Activated T-helper 1 cell treated with anti-CD3 and anti-CD28 coated beads, Interleukin-12 subunit alpha, Interleukin-12 subunit beta, Interleukin-2, Interleukin-4 antibody, amounts not matched to agents 30 ng/mL and 10 ng/mL and 1 ng/mL, durations not matched to agents 14 hours and 24 hours and 36 hours (primary cell): ENCODE measurements at regions not wholly inside any gene's neighbourhood (a gene's known extent, or its start where the extent isn't known, plus 50 kb on each side); places are given as distances from the start of the nearest gene placed in this dataset.

ENCODE experiments used
- DNase-seq: peaks from one replicate; pipeline ENCODE4 v3.0.0; 2021; ENCODE audit warnings: low spot score
- H3K27ac Mint-ChIP-seq: one replicate; pipeline ENCODE4 v1.8.0; 2021; ENCODE audit warnings: mild to moderate bottlenecking, mixed read lengths
- H3K27me3 Mint-ChIP-seq: one replicate; pipeline ENCODE4 v1.8.0; 2022; ENCODE audit warnings: mild to moderate bottlenecking, moderate library complexity, mixed read lengths; ENCODE audit not compliant: insufficient read depth
- H3K36me3 Mint-ChIP-seq: one replicate; pipeline ENCODE4 v1.8.0; 2021; ENCODE audit warnings: low read depth, mixed read lengths
- H3K4me1 Mint-ChIP-seq: one replicate; pipeline ENCODE4 v1.8.0; 2021; ENCODE audit warnings: low read depth, mixed read lengths
- H3K4me3 Mint-ChIP-seq: one replicate; pipeline ENCODE4 v1.8.0; 2021; ENCODE audit warnings: mild to moderate bottlenecking, moderate library complexity, mixed read lengths
- H3K9me3 Mint-ChIP-seq: one replicate; pipeline ENCODE4 v1.8.0; 2021; ENCODE audit warnings: mixed read lengths
- intact Hi-C: fragments of 100-400 bp; cut with micrococcal nuclease; formaldehyde crosslinking; loops from one replicate; pipeline ENCODE4 v1.15.1; 2024

GRCh38 chr3:124395162-124395561 lies 335.1 kb upstream of the UMPS start:
- DNase-seq = no peak
- Mint-ChIP-seq H3K27me3 (peaks cover 9% of the 10 kb centered on the region), H3K27ac (no peak overlapping the region), H3K4me1 (no peaks in the 10 kb centered on the region), H3K9me3 (no peaks in the 10 kb centered on the region), H3K36me3 (no peaks in the 10 kb centered on the region), H3K4me3 (no peak overlapping the region)
- intact Hi-C loops = no loop called here

- Mint-ChIP-seq H3K27ac (no peak overlapping the region), H3K27me3 (peaks cover 8% of the 10 kb centered on the region), H3K9me3 (no peaks in the 10 kb centered on the region), H3K4me3 (no peak overlapping the region), H3K36me3 (no peaks in the 10 kb centered on the region), H3K4me1 (no peaks in the 10 kb centered on the region)
- DNase-seq = no peak
- intact Hi-C loops = no loop called here
These were observed 334.5 kb upstream of the UMPS start for GRCh38 chr3:124395584-124396338.

- intact Hi-C loops = no loop called here
- H3K36me3 Mint-ChIP-seq = no peaks in the 10 kb centered on the region
- H3K27me3 Mint-ChIP-seq = peaks cover 3% of the 10 kb centered on the region
- DNase-seq = no peak
- no peaks in the 10 kb centered on the region for H3K4me1 Mint-ChIP-seq
- no peak overlapping the region for H3K27ac Mint-ChIP-seq
- no peak overlapping the region for H3K4me3 Mint-ChIP-seq
- no peaks in the 10 kb centered on the region for H3K9me3 Mint-ChIP-seq
These were observed 333.8 kb upstream of the UMPS start for GRCh38 chr3:124396339-124396950.

- DNase-seq = no peak
- intact Hi-C loops = no loop called here
- Mint-ChIP-seq H3K9me3 (no peaks in the 10 kb centered on the region), H3K4me3 (no peak overlapping the region), H3K27me3 (peaks cover 3% of the 10 kb centered on the region), H3K27ac (no peak overlapping the region), H3K4me1 (no peaks in the 10 kb centered on the region), H3K36me3 (no peaks in the 10 kb centered on the region)
These were observed 333.2 kb upstream of the UMPS start for GRCh38 chr3:124397088-124397487.

- no peak for DNase-seq
- no peaks in the 10 kb centered on the region for H3K4me1 Mint-ChIP-seq
- H3K9me3 Mint-ChIP-seq = no peaks in the 10 kb centered on the region
- H3K36me3 Mint-ChIP-seq = no peaks in the 10 kb centered on the region
- H3K27me3 Mint-ChIP-seq = peaks cover 6% of the 10 kb centered on the region
- intact Hi-C loops = no loop called here
- no peak overlapping the region for H3K4me3 Mint-ChIP-seq
- no peak overlapping the region for H3K27ac Mint-ChIP-seq
These were observed 331.7 kb upstream of the UMPS start for GRCh38 chr3:124398594-124398993.

GRCh38 chr3:124401843-124402242 lies 328.4 kb upstream of the UMPS start:
- no peaks in the 10 kb centered on the region for H3K9me3 Mint-ChIP-seq
- H3K4me1 Mint-ChIP-seq = no peaks in the 10 kb centered on the region
- H3K36me3 Mint-ChIP-seq = no peaks in the 10 kb centered on the region
- intact Hi-C loops = no loop called here
- DNase-seq = no peak
- peaks cover 14% of the 10 kb centered on the region for H3K27me3 Mint-ChIP-seq
- no peak overlapping the region for H3K4me3 Mint-ChIP-seq
- H3K27ac Mint-ChIP-seq = no peak overlapping the region

- no peak overlapping the region for H3K27ac Mint-ChIP-seq
- no peak overlapping the region for H3K4me3 Mint-ChIP-seq
- H3K4me1 Mint-ChIP-seq = no peaks in the 10 kb centered on the region
- intact Hi-C loops = no loop called here
- no peak for DNase-seq
- no peaks in the 10 kb centered on the region for H3K9me3 Mint-ChIP-seq
- no peaks in the 10 kb centered on the region for H3K36me3 Mint-ChIP-seq
- H3K27me3 Mint-ChIP-seq = peaks cover 14% of the 10 kb centered on the region
These were observed 327.5 kb upstream of the UMPS start for GRCh38 chr3:124402791-124403190.

GRCh38 chr3:124404621-124405020 lies 325.6 kb upstream of the UMPS start:
- Mint-ChIP-seq H3K4me3 (no peak overlapping the region), H3K27ac (no peak overlapping the region), H3K9me3 (no peaks in the 10 kb centered on the region), H3K36me3 (no peaks in the 10 kb centered on the region), H3K27me3 (peaks cover 11% of the 10 kb centered on the region), H3K4me1 (no peaks in the 10 kb centered on the region)
- intact Hi-C loops = no loop called here
- DNase-seq = no peak

- intact Hi-C loops = no loop called here
- Mint-ChIP-seq H3K9me3 (no peaks in the 10 kb centered on the region), H3K4me3 (no peak overlapping the region), H3K36me3 (no peaks in the 10 kb centered on the region), H3K27me3 (peaks cover 11% of the 10 kb centered on the region), H3K27ac (no peak overlapping the region), H3K4me1 (no peaks in the 10 kb centered on the region)
- DNase-seq = no peak
These were observed 323.0 kb upstream of the UMPS start for GRCh38 chr3:124407260-124407659.

- Mint-ChIP-seq H3K4me1 (no peaks in the 10 kb centered on the region), H3K36me3 (no peaks in the 10 kb centered on the region), H3K27ac (no peak overlapping the region), H3K9me3 (no peaks in the 10 kb centered on the region), H3K4me3 (no peak overlapping the region), H3K27me3 (peaks cover 3% of the 10 kb centered on the region)
- DNase-seq = no peak
- intact Hi-C loops = no loop called here
These were observed 320.5 kb upstream of the UMPS start for GRCh38 chr3:124409650-124410275.

- no peaks in the 10 kb centered on the region for H3K4me1 Mint-ChIP-seq
- no peak overlapping the region for H3K4me3 Mint-ChIP-seq
- peaks cover 3% of the 10 kb centered on the region for H3K27me3 Mint-ChIP-seq
- H3K36me3 Mint-ChIP-seq = no peaks in the 10 kb centered on the region
- no peak overlapping the region for H3K27ac Mint-ChIP-seq
- no peak for DNase-seq
- H3K9me3 Mint-ChIP-seq = no peaks in the 10 kb centered on the region
- intact Hi-C loops = no loop called here
These were observed 319.8 kb upstream of the UMPS start for GRCh38 chr3:124410471-124410870.

GRCh38 chr3:124411728-124412127 lies 318.5 kb upstream of the UMPS start:
- H3K9me3 Mint-ChIP-seq = no peaks in the 10 kb centered on the region
- intact Hi-C loops = no loop called here

GRCh38 chr3:124412644-124413043 lies 317.6 kb upstream of the UMPS start:
- no peaks in the 10 kb centered on the region for H3K4me1 Mint-ChIP-seq
- no peaks in the 10 kb centered on the region for H3K9me3 Mint-ChIP-seq
- intact Hi-C loops = no loop called here
- no peak for DNase-seq
- H3K27me3 Mint-ChIP-seq = no peaks in the 10 kb centered on the region
- H3K27ac Mint-ChIP-seq = no peak overlapping the region
- H3K4me3 Mint-ChIP-seq = no peak overlapping the region
- H3K36me3 Mint-ChIP-seq = no peaks in the 10 kb centered on the region

More at GRCh38 chr3:124411728-124412127, 318.5 kb upstream of the UMPS start:
- Mint-ChIP-seq H3K36me3 (no peaks in the 10 kb centered on the region), H3K4me3 (no peak overlapping the region), H3K27me3 (no peaks in the 10 kb centered on the region), H3K4me1 (no peaks in the 10 kb centered on the region), H3K27ac (no peak overlapping the region)
- DNase-seq = no peak
